Esophagus squamous epithelium (tissue), 4 donors: ENCODE measurements at regions not wholly inside any gene's neighbourhood (a gene's known extent, or its start where the extent isn't known, plus 50 kb on each side); places are given as distances from the start of the nearest gene placed in this dataset.

Experiments
- POLR2A ChIP-seq, 4 donors: fragments of 450-650 bp; IDR thresholded peaks; one replicate each; pipeline ENCODE4 v1.6.1; 2017; ENCODE audit warnings: antibody characterized with exemption in 4 of 4, mild to moderate bottlenecking in 4 of 4, moderate library complexity in 3 of 4
- TF ChIP-seq, protein P1 (sequence below), 6 experiments: fragments of 450-650 bp in 4 of 6; fragments of 200-600 bp in 2 of 6; sonication (generic) in 2 of 6; IDR thresholded peaks; one replicate each; pipeline ENCODE4 v1.5.1; 2016 to 2019; ENCODE audit warnings: antibody characterized with exemption in 6 of 6, mild to moderate bottlenecking in 4 of 6, moderate library complexity in 4 of 6

DNA sequence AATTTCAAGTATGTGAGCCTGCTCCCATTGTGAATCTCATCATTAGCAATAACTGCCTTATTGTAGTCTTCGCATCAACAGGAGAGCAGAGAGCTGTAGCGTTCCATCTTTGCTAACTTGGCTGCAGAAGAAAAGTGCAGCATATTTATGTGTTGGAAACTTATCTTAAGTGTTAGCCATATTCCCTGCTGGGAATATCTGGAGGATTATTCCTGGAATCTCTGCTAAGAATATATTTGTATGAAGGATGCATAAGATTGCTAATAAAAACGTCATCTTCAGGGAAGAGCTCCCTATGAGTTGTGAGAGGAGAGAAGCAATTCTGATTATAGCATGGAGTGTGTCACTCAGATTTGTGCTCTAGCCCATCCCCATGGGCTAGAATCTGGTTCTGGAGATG, 115.1 kb upstream of the REG3G start:
- TF ChIP-seq, protein P1, sequence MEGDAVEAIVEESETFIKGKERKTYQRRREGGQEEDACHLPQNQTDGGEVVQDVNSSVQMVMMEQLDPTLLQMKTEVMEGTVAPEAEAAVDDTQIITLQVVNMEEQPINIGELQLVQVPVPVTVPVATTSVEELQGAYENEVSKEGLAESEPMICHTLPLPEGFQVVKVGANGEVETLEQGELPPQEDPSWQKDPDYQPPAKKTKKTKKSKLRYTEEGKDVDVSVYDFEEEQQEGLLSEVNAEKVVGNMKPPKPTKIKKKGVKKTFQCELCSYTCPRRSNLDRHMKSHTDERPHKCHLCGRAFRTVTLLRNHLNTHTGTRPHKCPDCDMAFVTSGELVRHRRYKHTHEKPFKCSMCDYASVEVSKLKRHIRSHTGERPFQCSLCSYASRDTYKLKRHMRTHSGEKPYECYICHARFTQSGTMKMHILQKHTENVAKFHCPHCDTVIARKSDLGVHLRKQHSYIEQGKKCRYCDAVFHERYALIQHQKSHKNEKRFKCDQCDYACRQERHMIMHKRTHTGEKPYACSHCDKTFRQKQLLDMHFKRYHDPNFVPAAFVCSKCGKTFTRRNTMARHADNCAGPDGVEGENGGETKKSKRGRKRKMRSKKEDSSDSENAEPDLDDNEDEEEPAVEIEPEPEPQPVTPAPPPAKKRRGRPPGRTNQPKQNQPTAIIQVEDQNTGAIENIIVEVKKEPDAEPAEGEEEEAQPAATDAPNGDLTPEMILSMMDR (IDR thresholded peaks at IDR 0.05), result no peak
- TF ChIP-seq POLR2A (IDR thresholded peaks at IDR 0.05), result no peak
